GM23338 (cell line): ENCODE measurements at regions not wholly inside any gene's neighbourhood (a gene's known extent, or its start where the extent isn't known, plus 50 kb on each side); places are given as distances from the start of the nearest gene placed in this dataset.

Experiments
- ATAC-seq: fragments of 200-7000 bp; cut with Tn5 transposase; 3 replicates; pipeline ENCODE4 v1.9.1; 2020
- DNase-seq: peaks from one replicate; pipeline ENCODE4 v3.0.0-alpha.2; 2015; ENCODE audit warnings: low spot score
- H2AFZ ChIP-seq: fragments of 200-600 bp; sonication (generic); 2 replicates; pipeline ENCODE4 v1.8.0; 2016; ENCODE audit warnings: antibody characterized with exemption, mild to moderate bottlenecking, moderate library complexity
- H3F3A ChIP-seq: fragments of 200-600 bp; sonication (generic); replicated peaks from 2 replicates; pipeline ENCODE4 v1.8.0; 2017; ENCODE audit warnings: antibody characterized with exemption, mixed run types, low read depth
- H3K27ac ChIP-seq: fragments of 200-600 bp; sonication (generic); 2 replicates; pipeline ENCODE4 v1.6.1; 2016; ENCODE audit warnings: low read depth
- H3K27me3 ChIP-seq: fragments of 200-600 bp; sonication (generic); 2 replicates; pipeline ENCODE4 v1.8.0; 2016; ENCODE audit warnings: mild to moderate bottlenecking, mixed run types, moderate library complexity; ENCODE audit not compliant: insufficient read depth
- H3K36me3 ChIP-seq: fragments of 200-600 bp; sonication (generic); 2 replicates; pipeline ENCODE4 v1.8.0; 2016; ENCODE audit warnings: mild to moderate bottlenecking; ENCODE audit not compliant: insufficient read depth
- H3K4me1 ChIP-seq: fragments of 200-600 bp; sonication (generic); 2 replicates; pipeline ENCODE4 v1.8.0; 2016; ENCODE audit warnings: mild to moderate bottlenecking, moderate library complexity; ENCODE audit not compliant: insufficient read depth
- H3K4me2 ChIP-seq: fragments of 200-600 bp; sonication (generic); 2 replicates; pipeline ENCODE4 v1.7.1; 2017; ENCODE audit warnings: mixed run types
- H3K4me3 ChIP-seq: fragments of 200-600 bp; sonication (generic); 2 replicates; pipeline ENCODE4 v1.6.1; 2016; ENCODE audit warnings: mixed run types
- H3K79me2 ChIP-seq: fragments of 200-600 bp; sonication (generic); replicated peaks from 2 replicates; pipeline ENCODE4 v1.8.0; 2017; ENCODE audit warnings: mild to moderate bottlenecking; ENCODE audit not compliant: insufficient read depth
- H3K9me2 ChIP-seq: fragments of 200-600 bp; sonication (generic); 2 replicates; pipeline ENCODE4 v1.8.0; 2017; ENCODE audit not compliant: insufficient read depth
- H4K20me1 ChIP-seq: fragments of 200-600 bp; sonication (generic); replicated peaks from 2 replicates; pipeline ENCODE4 v1.8.0; 2017; ENCODE audit warnings: mild to moderate bottlenecking; ENCODE audit not compliant: insufficient read depth
- H3K27ac Mint-ChIP-seq: 2 replicates; pipeline ENCODE4 v1.8.0; 2020; ENCODE audit warnings: inconsistent platforms, mild to moderate bottlenecking, moderate library complexity, mixed read lengths
- H3K27me3 Mint-ChIP-seq: 3 replicates; pipeline ENCODE4 v1.8.0; 2022; ENCODE audit warnings: low read depth, mild to moderate bottlenecking, moderate library complexity, mixed read lengths, inconsistent platforms; ENCODE audit not compliant: insufficient read depth, poor library complexity
- H3K36me3 Mint-ChIP-seq: 3 replicates; pipeline ENCODE4 v1.8.0; 2021; ENCODE audit warnings: low read depth, mild to moderate bottlenecking, inconsistent platforms, moderate library complexity, mixed read lengths
- H3K4me1 Mint-ChIP-seq: 3 replicates; pipeline ENCODE4 v1.8.0; 2020; ENCODE audit warnings: mild to moderate bottlenecking, inconsistent platforms, mixed read lengths
- H3K4me3 Mint-ChIP-seq: 3 replicates; pipeline ENCODE4 v1.8.0; 2021; ENCODE audit warnings: moderate library complexity, mild to moderate bottlenecking, inconsistent platforms, mixed read lengths
- H3K9me3 Mint-ChIP-seq: 3 replicates; pipeline ENCODE4 v1.8.0; 2020; ENCODE audit warnings: moderate library complexity, mild to moderate bottlenecking, inconsistent platforms, mixed read lengths
- CREB1 ChIP-seq: fragments of 250-450 bp; sonication (Bioruptor Pico); IDR thresholded peaks from 2 replicates; pipeline ENCODE4 v1.5.0; 2020; ENCODE audit warnings: low read depth, mild to moderate bottlenecking, moderate library complexity
- CTCF ChIP-seq, 2 experiments: fragments of 200-600 bp in 1 of 2; sonication (generic) in 1 of 2; conservative IDR thresholded peaks; 2 replicates each; pipeline versions ENCODE4 v1.5.1 to v1.6.1; 2016 to 2017; ENCODE audit warnings: antibody characterized with exemption in 2 of 2, low read depth in 2 of 2, mild to moderate bottlenecking in 2 of 2, moderate library complexity in 1 of 2
- ETS1 ChIP-seq: IDR thresholded peaks from 2 replicates; pipeline ENCODE4 v1.6.1; 2016; ENCODE audit warnings: antibody characterized with exemption
- EZH2 ChIP-seq: fragments of 200-600 bp; sonication (generic); IDR thresholded peaks from one replicate; pipeline ENCODE4 v1.8.0; 2017; ENCODE audit warnings: antibody characterized with exemption, mild to moderate bottlenecking, low read depth; ENCODE audit not compliant: unreplicated experiment
- EZH2phosphoT487 ChIP-seq: fragments of 200-600 bp; sonication (generic); IDR thresholded peaks from one replicate; pipeline ENCODE4 v1.8.1; 2018; ENCODE audit warnings: antibody characterized with exemption; ENCODE audit not compliant: unreplicated experiment
- NANOG ChIP-seq: IDR thresholded peaks from 2 replicates; pipeline ENCODE4 v1.6.1; 2016; ENCODE audit warnings: antibody characterized with exemption, borderline replicate concordance
- POLR2AphosphoS5 ChIP-seq: IDR thresholded peaks from 2 replicates; pipeline ENCODE4 v1.6.1; 2016; ENCODE audit warnings: antibody characterized with exemption, low read depth
- REST ChIP-seq: IDR thresholded peaks from one replicate; pipeline ENCODE4 v1.6.1; 2018; ENCODE audit warnings: antibody characterized with exemption; ENCODE audit not compliant: unreplicated experiment
- STAT1 ChIP-seq: IDR thresholded peaks from one replicate; pipeline ENCODE4 v1.6.1; 2016; ENCODE audit warnings: antibody characterized with exemption; ENCODE audit not compliant: unreplicated experiment
- ZNF462 ChIP-seq: fragments of 250-450 bp; sonication (Bioruptor Pico); IDR thresholded peaks from 2 replicates; pipeline ENCODE4 v1.5.0; 2020; ENCODE audit warnings: mild to moderate bottlenecking, moderate library complexity

- peaks cover 18% of the 10 kb centered on the region for H3K4me1 Mint-ChIP-seq
- TF ChIP-seq EZH2 (no peak), POLR2AphosphoS5 (no peak), NANOG (no peak)
These were observed 172.5 kb upstream of the FMR1 start for GRCh38 chrX:147739196-147739595.

GRCh38 chrX:147741776-147742175 lies 169.9 kb upstream of the FMR1 start:
- Histone ChIP-seq H3K9me2 (no peaks in the 10 kb centered on the region), H3K36me3 (no peaks in the 10 kb centered on the region), H3K4me2 (no peak overlapping the region), H2AFZ (no peak overlapping the region), H3K4me1 (no peaks in the 10 kb centered on the region), H3K4me3 (no peak overlapping the region), H3K27ac (no peak overlapping the region), H3F3A (no peaks in the 10 kb centered on the region), H3K27me3 (no peaks in the 10 kb centered on the region), H4K20me1 (no peaks in the 10 kb centered on the region), H3K79me2 (no peaks in the 10 kb centered on the region)
- Mint-ChIP-seq H3K27ac (no peak overlapping the region), H3K27me3 (no peaks in the 10 kb centered on the region), H3K4me1 (peaks cover 17% of the 10 kb centered on the region), H3K4me3 (no peak overlapping the region), H3K36me3 (no peaks in the 10 kb centered on the region), H3K9me3 (no peaks in the 10 kb centered on the region; the same call in 2 of the 3 replicates)
- no peak for DNase-seq
- ATAC-seq, result no peak
- no peak for TF ChIP-seq CREB1
- no peak for TF ChIP-seq ZNF462
- no peak for TF ChIP-seq ETS1
- TF ChIP-seq EZH2, result no peak
- TF ChIP-seq CTCF (conservative IDR thresholded peaks at IDR 0.05; ENCODE audit: low read depth in 2 of 2), result no peak
- TF ChIP-seq NANOG, result no peak
- TF ChIP-seq STAT1, result no peak
- TF ChIP-seq EZH2phosphoT487, result no peak
- TF ChIP-seq REST, result no peak

More at GRCh38 chrX:147739196-147739595, 172.5 kb upstream of the FMR1 start:
- H3K4me3 ChIP-seq, result no peak overlapping the region
- no peaks in the 10 kb centered on the region for H4K20me1 ChIP-seq
- ATAC-seq, result no peak
- H2AFZ ChIP-seq, result no peak overlapping the region
- Mint-ChIP-seq H3K9me3 (no peaks in the 10 kb centered on the region; the same call in 2 of the 3 replicates), H3K4me3 (no peak overlapping the region), H3K36me3 (no peaks in the 10 kb centered on the region), H3K27me3 (no peaks in the 10 kb centered on the region), H3K27ac (no peak overlapping the region)
- H3K4me2 ChIP-seq, result no peak overlapping the region
- no peak for DNase-seq
- no peaks in the 10 kb centered on the region for H3F3A ChIP-seq
- no peaks in the 10 kb centered on the region for H3K36me3 ChIP-seq
- H3K9me2 ChIP-seq, result no peaks in the 10 kb centered on the region
- no peaks in the 10 kb centered on the region for H3K27me3 ChIP-seq
- H3K27ac ChIP-seq, result no peak overlapping the region
- H3K4me1 ChIP-seq, result peaks cover 6% of the 10 kb centered on the region; the same call in 1 of the 2 replicates
- no peaks in the 10 kb centered on the region for H3K79me2 ChIP-seq
